ENCODE measurements at regions not wholly inside any gene's neighbourhood (a gene's known extent, or its start where the extent isn't known, plus 50 kb on each side); places are given as distances from the start of the nearest gene placed in this dataset.
A peak's percentile ranks its signal among the peaks of the same experiment; 100 is the strongest.

DNA sequence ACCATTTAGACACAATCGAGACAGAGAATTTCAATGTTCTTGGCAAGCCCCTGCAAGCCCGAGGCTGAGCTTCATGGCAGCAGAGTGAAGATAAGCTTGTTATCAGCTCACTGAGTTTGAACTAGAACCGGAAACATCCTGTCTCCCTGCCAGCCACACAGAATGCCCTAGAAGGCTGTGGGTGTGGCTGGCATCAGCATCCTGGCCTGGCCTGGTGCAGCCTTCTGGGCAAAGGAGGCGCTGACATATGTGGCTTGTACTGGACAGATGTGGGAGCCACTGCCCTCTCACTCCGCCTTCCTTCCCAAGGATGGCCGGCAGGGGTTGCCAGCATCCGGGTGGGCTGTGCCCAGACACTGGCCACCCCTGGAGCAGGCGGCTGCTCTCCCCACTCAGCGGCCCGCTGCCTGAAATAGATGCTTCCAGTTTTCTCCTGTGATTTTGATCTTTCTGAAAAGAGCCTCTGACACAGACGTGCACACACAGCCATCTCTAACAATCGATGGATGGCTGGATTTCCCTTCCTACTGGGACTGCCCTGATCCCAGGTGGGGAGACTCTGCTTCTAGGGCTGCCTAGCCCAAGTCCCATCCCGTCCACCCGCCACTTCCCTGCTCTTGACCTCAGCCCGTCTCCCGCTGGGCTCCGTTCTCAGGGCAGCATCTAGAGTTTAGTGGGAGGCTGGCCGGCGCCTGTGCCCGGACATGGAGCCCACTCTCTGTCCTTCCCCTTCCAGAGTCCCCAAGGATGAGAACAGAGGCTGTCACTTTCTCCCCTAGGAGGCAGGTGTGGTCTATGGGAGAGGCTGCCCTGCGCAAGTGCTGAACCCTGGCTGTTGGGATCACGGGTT is 149.7 kb downstream of the CTTN start:
- Histone ChIP-seq H4K91ac (ENCODE audit: low read depth, low read length, poor library complexity) (no peak overlapping the region), H3K36me3 (replicated peaks in 1 of 2; ENCODE audit: control insufficient read depth in 2 of 2, insufficient read depth in 2 of 2, low read length in 2 of 2) (no peaks in the 10 kb centered on the region), H3K9me3 (replicated peaks in 1 of 2; ENCODE audit: control insufficient read depth in 2 of 2, insufficient read depth in 1 of 2, low read depth in 1 of 2, low read length in 2 of 2) (no peaks in the 10 kb centered on the region), H3K4me2 (ENCODE audit: insufficient read depth, low read length, poor library complexity, severe bottlenecking) (no peak overlapping the region), H3K23ac (ENCODE audit: low read depth, low read length, poor library complexity) (no peak overlapping the region), H3K27me3 (ENCODE audit: control insufficient read depth in 3 of 3, insufficient read depth in 3 of 3, low read depth in 1 of 3, low read length in 3 of 3) (no peaks in the 10 kb centered on the region), H2BK120ac (ENCODE audit: low read depth, low read length) (no peak overlapping the region), H3K79me1 (ENCODE audit: low read depth, low read length) (peaks cover 3% of the 10 kb centered on the region), H2BK5ac (ENCODE audit: low read length) (no peak overlapping the region), H2AFZ (ENCODE audit: low read length) (no peak overlapping the region), H3K4ac (ENCODE audit: low read length) (no peak overlapping the region), H3K18ac (ENCODE audit: low read length) (peak overlapping the region; percentile 86), H2AK5ac (ENCODE audit: low read depth, low read length) (peak overlapping the region; percentile 8), H4K8ac (ENCODE audit: low read depth, low read length) (no peak overlapping the region), H3K14ac (ENCODE audit: low read length) (peak overlapping the region; percentile 25), H3K9ac (ENCODE audit: low read depth, low read length, poor library complexity) (no peak overlapping the region), H3K4me3 (ENCODE audit: low read length in 2 of 2) (no peak overlapping the region), H2BK15ac (ENCODE audit: low read length) (peak overlapping the region; percentile 63), H3K4me1 (ENCODE audit: control insufficient read depth in 2 of 2, insufficient read depth in 1 of 2, low read depth in 1 of 2, low read length in 2 of 2) (peaks cover 30 to 34% of the 10 kb centered on the region in 2 donors), H3K27ac (replicated peaks; ENCODE audit: low read length) (no peak overlapping the region), H2BK12ac (ENCODE audit: low read length) (peak overlapping the region; percentile 24)
- WGBS, 2 donors (ENCODE audit: extremely low coverage in 2 of 2, insufficient read length in 2 of 2, insufficient replicate concordance in 1 of 2): no CpG with 5 or more reads among the region's 22 CpGs
- DNase-seq (ENCODE audit: low spot score): no peak

- no peak overlapping the region for H2BK5ac ChIP-seq (ENCODE audit: low read length)
- no peak overlapping the region for H3K9ac ChIP-seq (ENCODE audit: low read depth, low read length, poor library complexity)
- H3K14ac ChIP-seq (ENCODE audit: low read length): no peak overlapping the region
- peak overlapping the region; percentile 63 for H2BK15ac ChIP-seq (ENCODE audit: low read length)
- H3K4ac ChIP-seq (ENCODE audit: low read length): no peak overlapping the region
- no peak overlapping the region for H3K23ac ChIP-seq (ENCODE audit: low read depth, low read length, poor library complexity)
- H3K27me3 ChIP-seq (ENCODE audit: control insufficient read depth in 3 of 3, insufficient read depth in 3 of 3, low read depth in 1 of 3, low read length in 3 of 3): no peaks in the 10 kb centered on the region
- no peaks in the 10 kb centered on the region for H3K36me3 ChIP-seq (replicated peaks in 1 of 2; ENCODE audit: control insufficient read depth in 2 of 2, insufficient read depth in 2 of 2, low read length in 2 of 2)
- H3K9me3 ChIP-seq (replicated peaks in 1 of 2; ENCODE audit: control insufficient read depth in 2 of 2, insufficient read depth in 1 of 2, low read depth in 1 of 2, low read length in 2 of 2): no peaks in the 10 kb centered on the region
- H2BK120ac ChIP-seq (ENCODE audit: low read depth, low read length): no peak overlapping the region
- no peak overlapping the region for H4K91ac ChIP-seq (ENCODE audit: low read depth, low read length, poor library complexity)
- peak overlapping the region; percentile 23 for H2AK5ac ChIP-seq (ENCODE audit: low read depth, low read length)
- DNase-seq (ENCODE audit: low spot score): no peak
- no peak overlapping the region for H4K8ac ChIP-seq (ENCODE audit: low read depth, low read length)
- no peak overlapping the region for H3K4me2 ChIP-seq (ENCODE audit: insufficient read depth, low read length, poor library complexity, severe bottlenecking)
- no peak overlapping the region for H3K18ac ChIP-seq (ENCODE audit: low read length)
- peaks cover 36 to 38% of the 10 kb centered on the region in 2 donors for H3K4me1 ChIP-seq (ENCODE audit: control insufficient read depth in 2 of 2, insufficient read depth in 1 of 2, low read depth in 1 of 2, low read length in 2 of 2)
- WGBS, 2 donors (ENCODE audit: extremely low coverage in 2 of 2, insufficient read length in 2 of 2, insufficient replicate concordance in 1 of 2): no CpG with 5 or more reads among the region's 15 CpGs
- peak overlapping the region; percentile 26 for H2BK12ac ChIP-seq (ENCODE audit: low read length)
- no peak overlapping the region for H3K4me3 ChIP-seq (ENCODE audit: low read length in 2 of 2)
- peaks cover 3% of the 10 kb centered on the region for H3K79me1 ChIP-seq (ENCODE audit: low read depth, low read length)
- H2AFZ ChIP-seq (ENCODE audit: low read length): no peak overlapping the region
- no peak overlapping the region for H3K27ac ChIP-seq (replicated peaks; ENCODE audit: low read length)
Measured at GRCh38 chr11:70548976-70549375, 150.6 kb downstream of the CTTN start.

DNA sequence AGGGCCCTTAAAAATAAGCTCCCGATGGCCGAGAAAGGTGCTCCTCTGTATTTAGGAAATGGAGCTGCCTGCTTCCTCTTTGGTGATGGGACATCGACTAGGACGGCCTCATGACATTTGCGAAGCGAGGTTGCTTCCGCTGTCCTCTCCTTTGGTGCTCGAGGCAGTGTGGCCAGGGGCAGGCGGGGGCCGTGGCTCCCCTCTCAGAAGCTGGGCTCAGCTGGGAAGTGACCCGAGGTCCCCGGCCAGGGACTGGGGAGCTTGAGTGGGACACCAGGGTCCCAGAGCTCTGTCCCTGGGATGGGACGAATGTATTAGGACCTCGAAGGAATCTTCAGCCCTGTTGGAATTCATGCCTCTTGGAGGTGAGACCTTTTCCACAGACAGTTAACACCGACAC is 151.1 kb downstream of the CTTN start:
- Histone ChIP-seq H3K4ac (ENCODE audit: low read length) (no peak overlapping the region), H3K9me3 (replicated peaks in 1 of 2; ENCODE audit: control insufficient read depth in 2 of 2, insufficient read depth in 1 of 2, low read depth in 1 of 2, low read length in 2 of 2) (no peaks in the 10 kb centered on the region), H3K23ac (ENCODE audit: low read depth, low read length, poor library complexity) (no peak overlapping the region), H3K9ac (ENCODE audit: low read depth, low read length, poor library complexity) (no peak overlapping the region), H3K4me1 (ENCODE audit: control insufficient read depth in 2 of 2, insufficient read depth in 1 of 2, low read depth in 1 of 2, low read length in 2 of 2) (peaks cover 39 to 41% of the 10 kb centered on the region in 2 donors), H3K14ac (ENCODE audit: low read length) (no peak overlapping the region), H3K18ac (ENCODE audit: low read length) (no peak overlapping the region), H3K4me3 (ENCODE audit: low read length in 2 of 2) (no peak overlapping the region), H2BK5ac (ENCODE audit: low read length) (peak overlapping the region; percentile 44), H2BK120ac (ENCODE audit: low read depth, low read length) (no peak overlapping the region), H2BK15ac (ENCODE audit: low read length) (no peak overlapping the region), H3K27ac (replicated peaks; ENCODE audit: low read length) (no peak overlapping the region), H3K4me2 (ENCODE audit: insufficient read depth, low read length, poor library complexity, severe bottlenecking) (no peak overlapping the region), H4K91ac (ENCODE audit: low read depth, low read length, poor library complexity) (no peak overlapping the region), H2AK5ac (ENCODE audit: low read depth, low read length) (peak overlapping the region; percentile 90), H3K36me3 (replicated peaks in 1 of 2; ENCODE audit: control insufficient read depth in 2 of 2, insufficient read depth in 2 of 2, low read length in 2 of 2) (no peaks in the 10 kb centered on the region), H3K27me3 (ENCODE audit: control insufficient read depth in 3 of 3, insufficient read depth in 3 of 3, low read depth in 1 of 3, low read length in 3 of 3) (no peaks in the 10 kb centered on the region), H2AFZ (ENCODE audit: low read length) (no peak overlapping the region), H4K8ac (ENCODE audit: low read depth, low read length) (no peak overlapping the region), H2BK12ac (ENCODE audit: low read length) (no peak overlapping the region), H3K79me1 (ENCODE audit: low read depth, low read length) (peaks cover 3% of the 10 kb centered on the region)
- no CpG with 5 or more reads among the region's 15 CpGs for WGBS, 2 donors (ENCODE audit: extremely low coverage in 2 of 2, insufficient read length in 2 of 2, insufficient replicate concordance in 1 of 2)
- DNase-seq (ENCODE audit: low spot score): no peak

DNA sequence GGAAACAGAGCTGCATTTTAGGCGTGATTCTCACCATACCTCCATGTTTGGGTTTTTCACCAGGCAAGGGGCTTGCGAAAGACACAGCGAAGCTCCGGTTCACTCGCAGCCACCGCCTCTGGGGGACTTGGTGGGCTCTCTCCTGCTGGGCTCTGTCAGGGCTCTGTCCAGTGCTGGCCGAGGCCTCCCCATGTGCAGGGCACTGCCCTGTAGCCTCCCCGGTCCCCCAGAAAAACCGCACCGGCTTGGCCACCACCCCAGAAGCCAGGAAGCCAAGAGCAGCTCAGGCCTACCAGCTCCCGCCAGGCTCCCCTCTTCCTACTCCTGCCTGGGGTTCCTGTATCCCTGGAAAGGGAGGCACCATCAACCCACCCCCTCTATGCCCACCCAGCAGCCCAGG is 151.5 kb downstream of the CTTN start:
- H3K23ac ChIP-seq (ENCODE audit: low read depth, low read length, poor library complexity): peak overlapping the region; percentile 60
- peak overlapping the region; percentile 91 for H3K18ac ChIP-seq (ENCODE audit: low read length)
- peak overlapping the region; percentile 44 for H2BK5ac ChIP-seq (ENCODE audit: low read length)
- no peak overlapping the region for H3K9ac ChIP-seq (ENCODE audit: low read depth, low read length, poor library complexity)
- no peaks in the 10 kb centered on the region for H3K36me3 ChIP-seq (replicated peaks in 1 of 2; ENCODE audit: control insufficient read depth in 2 of 2, insufficient read depth in 2 of 2, low read length in 2 of 2)
- peak overlapping the region; percentile 59 for H3K14ac ChIP-seq (ENCODE audit: low read length)
- no peak overlapping the region for H3K27ac ChIP-seq (replicated peaks; ENCODE audit: low read length)
- H3K4me3 ChIP-seq (ENCODE audit: low read length in 2 of 2): no peak overlapping the region
- peaks cover under 1% of the 10 kb centered on the region for H3K79me1 ChIP-seq (ENCODE audit: low read depth, low read length)
- peak overlapping the region; percentile 90 for H2AK5ac ChIP-seq (ENCODE audit: low read depth, low read length)
- no peak overlapping the region for H2BK120ac ChIP-seq (ENCODE audit: low read depth, low read length)
- H2BK15ac ChIP-seq (ENCODE audit: low read length): peak overlapping the region; percentile 91
- H2AFZ ChIP-seq (ENCODE audit: low read length): no peak overlapping the region
- H3K4ac ChIP-seq (ENCODE audit: low read length): no peak overlapping the region
- no CpG with 5 or more reads among the region's 11 CpGs for WGBS, 2 donors (ENCODE audit: extremely low coverage in 2 of 2, insufficient read length in 2 of 2, insufficient replicate concordance in 1 of 2)
- H2BK12ac ChIP-seq (ENCODE audit: low read length): no peak overlapping the region
- H4K91ac ChIP-seq (ENCODE audit: low read depth, low read length, poor library complexity): no peak overlapping the region
- DNase-seq (ENCODE audit: low spot score): no peak
- H4K8ac ChIP-seq (ENCODE audit: low read depth, low read length): no peak overlapping the region
- H3K4me1 ChIP-seq (ENCODE audit: control insufficient read depth in 2 of 2, insufficient read depth in 1 of 2, low read depth in 1 of 2, low read length in 2 of 2): peaks cover 37 to 40% of the 10 kb centered on the region in 2 donors
- no peak overlapping the region for H3K4me2 ChIP-seq (ENCODE audit: insufficient read depth, low read length, poor library complexity, severe bottlenecking)
- no peaks in the 10 kb centered on the region for H3K9me3 ChIP-seq (replicated peaks in 1 of 2; ENCODE audit: control insufficient read depth in 2 of 2, insufficient read depth in 1 of 2, low read depth in 1 of 2, low read length in 2 of 2)
- H3K27me3 ChIP-seq (ENCODE audit: control insufficient read depth in 3 of 3, insufficient read depth in 3 of 3, low read depth in 1 of 3, low read length in 3 of 3): no peaks in the 10 kb centered on the region
